ENCODE measurements at regions not wholly inside any gene's neighbourhood (a gene's known extent, or its start where the extent isn't known, plus 50 kb on each side); places are given as distances from the start of the nearest gene placed in this dataset.

- Mint-ChIP-seq H3K9me3 (no peaks in the 10 kb centered on the region), H3K36me3 (ENCODE audit: low read depth) (no peaks in the 10 kb centered on the region), H3K27me3 (peaks cover 10% of the 10 kb centered on the region), H3K4me1 (no peaks in the 10 kb centered on the region), H3K4me3 (no peak overlapping the region), H3K27ac (no peak overlapping the region)
- no peak for TF ChIP-seq CTCF (IDR thresholded peaks at IDR 0.05)
- no peak for ATAC-seq (ENCODE audit: low read depth)
- intact Hi-C loops (cut with micrococcal nuclease): no loop called here
- ChIA-PET POLR2A (no interaction called here), CTCF (no interaction called here)
- no peak for DNase-seq
Observed at GRCh38 chr9:120299785-120300184, 280.2 kb downstream of the CDK5RAP2 start.

GRCh38 chr9:120294003-120294402, 286.0 kb downstream of the CDK5RAP2 start:
- intact Hi-C loops (cut with micrococcal nuclease): no loop called here
- ChIA-PET POLR2A (no interaction called here), CTCF (no interaction called here)
- H3K27me3 Mint-ChIP-seq: peaks cover 5% of the 10 kb centered on the region
- no peaks in the 10 kb centered on the region for H3K36me3 Mint-ChIP-seq (ENCODE audit: low read depth)
- no peak overlapping the region for H3K4me3 Mint-ChIP-seq
- no peak for TF ChIP-seq CTCF (IDR thresholded peaks at IDR 0.05)
- no peaks in the 10 kb centered on the region for H3K4me1 Mint-ChIP-seq
- ATAC-seq (ENCODE audit: low read depth) (no peak), DNase-seq (no peak)
- H3K9me3 Mint-ChIP-seq: no peaks in the 10 kb centered on the region
- no peak overlapping the region for H3K27ac Mint-ChIP-seq

GRCh38 chr9:120292606-120293005, 287.4 kb downstream of the CDK5RAP2 start:
- Mint-ChIP-seq H3K4me3 (no peak overlapping the region), H3K27ac (no peak overlapping the region), H3K4me1 (no peaks in the 10 kb centered on the region), H3K9me3 (no peaks in the 10 kb centered on the region), H3K27me3 (peaks cover 8% of the 10 kb centered on the region), H3K36me3 (ENCODE audit: low read depth) (no peaks in the 10 kb centered on the region)
- DNase-seq: no peak
- POLR2A ChIA-PET: no interaction called here
- CTCF ChIA-PET: no interaction called here
- intact Hi-C loops (cut with micrococcal nuclease): no loop called here
- no peak for ATAC-seq (ENCODE audit: low read depth)
- no peak for TF ChIP-seq CTCF (IDR thresholded peaks at IDR 0.05)

GRCh38 chr9:120291050-120291449, 288.9 kb downstream of the CDK5RAP2 start:
- Mint-ChIP-seq H3K27ac (no peak overlapping the region), H3K9me3 (no peaks in the 10 kb centered on the region), H3K4me1 (no peaks in the 10 kb centered on the region), H3K27me3 (peaks cover 6% of the 10 kb centered on the region), H3K4me3 (no peak overlapping the region), H3K36me3 (ENCODE audit: low read depth) (no peaks in the 10 kb centered on the region)
- no peak for DNase-seq
- intact Hi-C loops (cut with micrococcal nuclease): no loop called here
- CTCF ChIA-PET: no interaction called here
- TF ChIP-seq CTCF (IDR thresholded peaks at IDR 0.05): no peak
- no peak for ATAC-seq (ENCODE audit: low read depth)
- POLR2A ChIA-PET: no interaction called here

DNA sequence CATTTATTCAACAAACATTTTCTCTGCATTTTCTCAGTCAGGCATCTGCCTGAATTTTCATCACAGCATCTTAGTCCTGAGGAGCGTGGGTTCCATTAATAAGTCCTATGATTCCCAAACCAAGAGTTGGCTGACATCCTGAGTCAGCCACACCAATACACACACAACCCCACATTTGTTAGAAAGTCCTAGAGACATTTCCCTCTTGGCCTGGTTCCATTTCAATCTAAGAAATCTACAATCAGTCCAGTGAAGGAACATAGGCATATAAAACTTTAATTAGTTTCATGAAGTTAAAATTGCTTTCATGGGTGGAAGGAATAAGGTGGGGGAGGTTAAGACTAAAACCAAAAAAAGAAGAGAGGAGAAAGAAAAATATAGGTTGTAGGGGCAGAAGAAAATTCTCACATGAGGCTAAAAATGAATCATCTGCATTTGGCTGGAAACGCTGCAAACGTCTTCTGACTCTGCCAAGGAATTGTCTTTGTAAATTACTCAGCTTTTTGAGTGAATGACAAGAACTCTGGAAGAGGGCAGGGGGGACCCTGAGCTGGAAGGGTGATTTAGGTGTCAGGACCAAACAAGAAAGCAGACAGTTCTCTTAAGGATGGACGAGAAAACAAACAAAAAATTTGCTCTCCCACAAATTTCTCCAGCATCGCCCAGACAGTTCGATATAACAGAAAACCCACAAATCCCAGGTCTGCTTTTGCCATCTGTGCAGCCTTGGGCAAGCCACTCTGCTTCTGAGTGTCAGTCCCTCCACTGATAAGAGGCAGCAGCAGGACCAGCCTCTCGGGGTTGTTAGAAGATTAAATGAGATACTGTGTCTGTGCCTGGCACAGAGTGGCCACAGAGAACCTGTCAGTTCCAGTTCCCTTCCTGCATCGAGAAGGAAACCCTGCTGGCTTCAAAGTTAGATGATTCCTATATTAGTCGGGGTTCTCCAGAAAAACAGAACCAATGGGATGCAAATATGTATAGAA, 289.7 kb downstream of the CDK5RAP2 start:
- H3K4me1 Mint-ChIP-seq: no peaks in the 10 kb centered on the region
- intact Hi-C loops (cut with micrococcal nuclease): no loop called here
- no peak overlapping the region for H3K4me3 Mint-ChIP-seq
- ATAC-seq (ENCODE audit: low read depth): no peak
- H3K36me3 Mint-ChIP-seq (ENCODE audit: low read depth): no peaks in the 10 kb centered on the region
- ChIA-PET POLR2A (no interaction called here), CTCF (no interaction called here)
- TF ChIP-seq CTCF (IDR thresholded peaks at IDR 0.05): no peak
- peaks cover 2% of the 10 kb centered on the region for H3K27me3 Mint-ChIP-seq
- DNase-seq: no peak
- no peak overlapping the region for H3K27ac Mint-ChIP-seq
- no peaks in the 10 kb centered on the region for H3K9me3 Mint-ChIP-seq

Data from activated B cell treated with CpG ODN at 0.5 μM for 24 hours (primary cell).